Psoas muscle (tissue), 7 donors: ENCODE measurements at regions not wholly inside any gene's neighbourhood (a gene's known extent, or its start where the extent isn't known, plus 50 kb on each side); places are given as distances from the start of the nearest gene placed in this dataset.
A peak's percentile ranks its signal among the peaks of the same experiment; 100 is the strongest.

ENCODE experiments used
- ATAC-seq, 4 donors: fragments of 200-7000 bp; cut with Tn5 transposase; one replicate each; pipeline ENCODE4 v1.9.1; 2020; ENCODE audit warnings: moderate library complexity in 3 of 4, mild to moderate bottlenecking in 2 of 4
- DNase-seq, 2 donors: peaks; one replicate each; pipeline ENCODE4 v3.0.0-alpha.2; 2020
- H3K27ac ChIP-seq: fragments of 200-600 bp; one replicate; pipeline ENCODE4 v1.8.0; 2022
- H3K27me3 ChIP-seq, 3 donors: fragments of 200-600 bp in 1 of 3; one replicate each; pipeline versions ENCODE4 v1.6.1 to v1.8.0; 2013 to 2022; ENCODE audit warnings: low read length in 2 of 3, mild to moderate bottlenecking in 2 of 3, moderate library complexity in 1 of 3; ENCODE audit not compliant: insufficient read depth in 3 of 3
- H3K36me3 ChIP-seq, 2 donors: fragments of 200-600 bp in 1 of 2; one replicate each; pipeline versions ENCODE4 v1.6.1 to v1.8.0; 2013 to 2022; ENCODE audit warnings: low read depth in 1 of 2, mild to moderate bottlenecking in 1 of 2, moderate library complexity in 1 of 2; ENCODE audit not compliant: insufficient read depth in 1 of 2
- H3K4me1 ChIP-seq: fragments of 200-600 bp; one replicate; pipeline ENCODE4 v1.8.0; 2022
- H3K4me3 ChIP-seq: fragments of 200-600 bp; one replicate; pipeline ENCODE4 v1.8.0; 2022; ENCODE audit warnings: mild to moderate bottlenecking
- H3K9me3 ChIP-seq: fragments of 200-600 bp; one replicate; pipeline ENCODE4 v1.8.0; 2022
- WGBS, 3 donors: extraction: QIAGEN DNeasy Blood & Tissue Kit; methylation state at CpG; one replicate each; pipeline versions ENCODE4 v1.1.6 to v1.1.7; 2013; 5-methylcytosine and 5-hydroxymethylcytosine counted together
- intact Hi-C, 2 donors: fragments of 100-400 bp; cut with DNase I; formaldehyde crosslinking; loops; one replicate each; pipeline versions ENCODE4 v1.11.0 to v1.14.2; 2022
- TF ChIP-seq, protein P1 (sequence below): fragments of 200-600 bp; IDR thresholded peaks from one replicate; pipeline ENCODE4 v1.8.0; 2022; ENCODE audit warnings: antibody characterized with exemption
- donor health status: healthy with polysubstance abuse.
- donor health status: DM: no; HTN: no; CAD: no; lungs with moderate emphysema.
- donor health status: Bipolar disorder and iron deficiency.
- donor health status: healthy.
- donor health status: DM: yes; HTN: yes; CAD: no.
- donor health status: DM: no; HTN: no; CAD: no.
- donor health status: DM: yes; HTN: yes; CAD: no.

DNA sequence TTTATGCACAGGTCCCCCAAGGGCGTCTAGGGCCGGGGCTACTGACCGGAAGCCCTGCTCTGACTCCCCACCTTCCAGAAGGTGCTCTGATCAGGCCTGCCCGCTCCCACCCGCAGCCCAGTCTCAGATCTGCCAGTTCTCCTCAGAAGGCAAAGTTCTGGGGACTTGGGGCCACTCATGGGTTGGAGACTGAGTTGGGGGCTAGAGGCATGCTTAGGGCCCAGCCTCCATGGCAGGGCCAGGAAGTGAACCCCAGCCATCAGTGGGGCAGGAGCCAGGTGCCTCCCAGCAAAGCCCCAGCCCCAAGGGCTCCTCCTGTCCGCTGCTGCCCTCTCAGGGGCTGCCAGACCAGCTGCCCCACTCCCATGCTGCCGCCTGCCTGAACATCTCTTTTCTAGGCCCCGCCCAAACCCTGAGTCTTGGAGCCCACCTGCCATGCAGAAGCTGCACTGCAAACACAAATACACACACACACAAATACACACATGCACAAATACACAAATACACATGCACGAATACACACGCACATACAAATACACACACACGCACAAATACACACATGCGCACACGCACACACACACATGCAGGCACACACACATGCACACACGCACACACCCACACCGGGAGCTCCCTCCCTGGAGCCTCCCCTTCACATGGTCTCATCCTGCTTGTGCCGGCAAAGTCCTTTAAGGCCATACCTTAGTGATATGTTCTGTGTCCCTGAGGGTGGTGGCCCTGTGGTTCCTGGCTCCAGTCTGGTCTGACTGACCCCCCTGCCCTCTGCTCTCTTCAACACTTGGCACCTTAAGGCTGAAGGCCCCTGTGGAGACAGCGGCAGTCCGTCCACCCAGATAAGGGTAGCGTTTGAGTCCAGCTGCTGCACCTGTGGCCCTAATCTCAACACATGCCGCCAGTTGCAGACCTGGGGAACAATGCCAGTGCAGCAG, 59.2 kb upstream of the KLF13 start:
- 74 to 82% (median 80%) methylated on average over 19 to 20 of the region's 20 CpGs for WGBS, 3 donors
- intact Hi-C loops = loop anchor here in 1 of 2 donors (5.0 kb wide), 1 partner anchor 55 kb away; no protein-coding TSS in a partner anchor

DNA sequence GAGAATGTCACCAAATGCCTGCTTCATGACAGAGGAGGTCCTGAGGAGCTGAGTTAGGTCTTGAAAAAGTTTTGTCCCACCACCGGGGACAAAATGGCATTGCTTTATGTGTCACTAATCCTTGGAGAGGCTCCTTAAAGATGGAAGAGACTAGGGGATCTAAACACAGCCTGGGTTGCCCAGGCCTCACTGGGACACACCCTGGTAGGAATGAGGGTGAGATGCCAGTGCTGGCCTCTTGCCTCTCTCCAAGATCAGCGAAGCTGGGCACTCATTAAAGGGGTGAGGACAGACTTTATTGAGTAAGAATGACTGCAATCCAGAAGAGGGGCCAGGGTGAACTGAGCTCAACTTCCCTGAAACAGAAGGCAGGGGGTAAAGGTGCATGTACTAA, 58.5 kb upstream of the KLF13 start:
- Histone ChIP-seq H3K4me3 (no peak overlapping the region), H3K9me3 (no peaks in the 10 kb centered on the region), H3K36me3 (no peaks in the 10 kb centered on the region), H3K27me3 (no peaks in the 10 kb centered on the region), H3K4me1 (peaks cover 16% of the 10 kb centered on the region), H3K27ac (no peak overlapping the region)
- intact Hi-C loops = loop anchor here in 1 of 2 donors (5.0 kb wide), 1 partner anchor 54 kb away; no protein-coding TSS in a partner anchor
- TF ChIP-seq, protein P1, sequence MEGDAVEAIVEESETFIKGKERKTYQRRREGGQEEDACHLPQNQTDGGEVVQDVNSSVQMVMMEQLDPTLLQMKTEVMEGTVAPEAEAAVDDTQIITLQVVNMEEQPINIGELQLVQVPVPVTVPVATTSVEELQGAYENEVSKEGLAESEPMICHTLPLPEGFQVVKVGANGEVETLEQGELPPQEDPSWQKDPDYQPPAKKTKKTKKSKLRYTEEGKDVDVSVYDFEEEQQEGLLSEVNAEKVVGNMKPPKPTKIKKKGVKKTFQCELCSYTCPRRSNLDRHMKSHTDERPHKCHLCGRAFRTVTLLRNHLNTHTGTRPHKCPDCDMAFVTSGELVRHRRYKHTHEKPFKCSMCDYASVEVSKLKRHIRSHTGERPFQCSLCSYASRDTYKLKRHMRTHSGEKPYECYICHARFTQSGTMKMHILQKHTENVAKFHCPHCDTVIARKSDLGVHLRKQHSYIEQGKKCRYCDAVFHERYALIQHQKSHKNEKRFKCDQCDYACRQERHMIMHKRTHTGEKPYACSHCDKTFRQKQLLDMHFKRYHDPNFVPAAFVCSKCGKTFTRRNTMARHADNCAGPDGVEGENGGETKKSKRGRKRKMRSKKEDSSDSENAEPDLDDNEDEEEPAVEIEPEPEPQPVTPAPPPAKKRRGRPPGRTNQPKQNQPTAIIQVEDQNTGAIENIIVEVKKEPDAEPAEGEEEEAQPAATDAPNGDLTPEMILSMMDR = no peak
- 24 to 35% (median 26%) methylated on average over 2 of the region's 2 CpGs for WGBS, 3 donors
- ATAC-seq = peak in 1 of 4 donors; percentile 46
- peak in 1 of 2 donors; percentile 44 for DNase-seq

More for the DNA sequence above, 59.2 kb upstream of the KLF13 start:
- TF ChIP-seq, protein P1 = no peak
- H3K36me3 ChIP-seq = no peaks in the 10 kb centered on the region
- no peaks in the 10 kb centered on the region for H3K27me3 ChIP-seq
- H3K4me1 ChIP-seq = peaks cover 16% of the 10 kb centered on the region
- ATAC-seq (no peak), DNase-seq (peak in 1 of 2 donors; percentile 19)
- no peak overlapping the region for H3K4me3 ChIP-seq
- no peaks in the 10 kb centered on the region for H3K9me3 ChIP-seq
- no peak overlapping the region for H3K27ac ChIP-seq

DNA sequence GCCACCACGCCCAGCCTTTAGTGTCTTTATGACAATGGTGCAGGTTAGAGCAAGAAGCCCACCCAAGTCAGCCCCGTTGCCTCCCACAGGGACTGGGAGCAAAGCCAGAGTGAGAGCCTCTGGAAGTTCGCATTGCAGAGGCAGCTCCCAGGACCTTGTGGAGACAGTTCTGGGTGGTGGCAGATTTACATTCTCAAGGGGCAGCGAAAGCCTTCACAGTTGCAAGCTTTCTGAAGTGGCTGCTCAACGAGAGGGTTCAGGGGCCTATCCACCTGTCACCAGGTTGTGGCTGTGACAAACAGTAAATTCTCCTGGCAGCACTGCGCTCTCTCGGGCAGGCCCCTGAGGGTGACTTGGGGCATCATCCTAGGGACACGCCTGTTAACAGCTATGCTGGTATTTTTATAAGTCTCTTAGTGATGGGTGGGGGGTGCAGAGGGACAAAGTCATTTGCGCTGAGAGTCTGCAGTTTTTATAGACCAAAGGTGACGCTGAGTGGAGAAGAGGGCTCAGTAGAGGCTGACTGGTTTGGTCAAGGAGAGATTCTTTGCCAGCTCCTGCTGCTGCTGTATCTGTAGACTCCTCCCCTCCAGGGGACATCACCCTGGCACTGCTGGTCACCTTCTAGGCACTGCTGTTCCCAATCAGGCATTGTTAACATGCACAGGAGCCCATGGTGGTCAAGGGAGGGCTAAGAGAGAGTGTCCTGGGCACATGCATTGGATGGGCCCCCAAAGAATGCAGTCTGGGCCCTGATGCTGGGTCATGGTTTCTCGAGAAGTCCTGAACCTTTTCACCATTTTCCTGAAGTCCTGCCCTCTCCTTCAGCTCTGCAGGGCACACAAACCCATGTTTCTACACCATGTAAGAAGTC, 57.5 kb upstream of the KLF13 start:
- Histone ChIP-seq H3K27me3 (no peaks in the 10 kb centered on the region), H3K9me3 (no peaks in the 10 kb centered on the region), H3K4me1 (peaks cover 9% of the 10 kb centered on the region), H3K36me3 (no peaks in the 10 kb centered on the region), H3K4me3 (no peak overlapping the region), H3K27ac (no peak overlapping the region)
- intact Hi-C loops = loop anchor here in 1 of 2 donors (5.0 kb wide), 1 partner anchor 53 kb away; no protein-coding TSS in a partner anchor
- TF ChIP-seq, protein P1 = no peak
- WGBS, 3 donors = 89 to 93% (median 89%) methylated on average over 11 of the region's 11 CpGs
- ATAC-seq (no peak), DNase-seq (peak in 1 of 2 donors; percentile 17)

DNA sequence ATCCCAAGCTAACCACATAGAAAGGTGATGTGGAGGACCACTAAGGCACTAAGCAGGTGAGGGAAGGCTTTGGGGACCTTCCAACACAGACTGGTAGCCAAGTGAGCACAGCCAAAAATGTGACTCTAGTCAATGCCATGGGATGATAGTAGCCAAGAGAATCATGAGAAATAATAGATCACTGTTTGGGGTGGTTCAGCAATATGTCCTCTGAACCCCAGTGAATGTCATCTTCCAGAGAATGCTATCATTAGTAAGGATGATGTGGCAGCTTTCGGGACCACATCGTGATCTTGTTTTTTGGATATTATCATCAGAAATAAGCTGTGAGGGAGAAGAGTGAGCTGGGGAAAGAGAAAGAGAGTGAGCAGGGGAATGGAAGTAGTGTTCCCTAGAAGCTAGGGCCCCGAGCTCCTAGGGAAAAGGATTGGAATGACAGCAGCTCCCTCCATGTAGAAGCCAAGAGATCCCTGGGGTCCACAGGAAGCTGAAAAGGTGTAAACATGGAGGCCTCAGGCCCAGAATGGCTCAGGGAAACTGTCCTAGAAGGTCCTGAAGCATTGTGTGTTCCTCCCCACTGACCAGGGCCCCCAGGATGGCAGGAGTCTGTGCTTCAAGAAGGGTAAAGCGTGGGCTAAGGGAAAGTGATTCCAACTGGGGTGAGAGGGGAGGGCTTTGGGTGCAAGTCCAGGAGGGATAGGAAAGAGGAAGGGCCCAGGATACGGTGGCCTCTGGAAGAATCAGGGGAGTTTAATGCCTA, 56.6 kb upstream of the KLF13 start:
- no peak overlapping the region for H3K27ac ChIP-seq
- DNase-seq (peak in 1 of 2 donors; percentile 35), ATAC-seq (no peak)
- intact Hi-C loops = loop anchor here in 1 of 2 donors (5.0 kb wide), 1 partner anchor 52 kb away; no protein-coding TSS in a partner anchor
- TF ChIP-seq, protein P1 = no peak
- H3K4me1 ChIP-seq = peaks cover 9% of the 10 kb centered on the region
- no peaks in the 10 kb centered on the region for H3K27me3 ChIP-seq
- 94 to 95% (median 95%) methylated on average over 5 of the region's 5 CpGs for WGBS, 3 donors
- H3K36me3 ChIP-seq = no peaks in the 10 kb centered on the region
- H3K4me3 ChIP-seq = no peak overlapping the region
- no peaks in the 10 kb centered on the region for H3K9me3 ChIP-seq
